ENCODE measurements at regions not wholly inside any gene's neighbourhood (a gene's known extent, or its start where the extent isn't known, plus 50 kb on each side); places are given as distances from the start of the nearest gene placed in this dataset.
"Not testable (repeated sequence)": the region's sequence is repeated elsewhere in the genome, so short reads cannot be mapped to it uniquely, and the experiment has no call there.

GRCh38 chr12:30203981-30204380 is 420.2 kb upstream of the TMTC1 start:
- DNase-seq (ENCODE audit: low spot score): no peak

GRCh38 chr12:30202521-30203254 is 418.9 kb upstream of the TMTC1 start:
- no peak for DNase-seq (ENCODE audit: low spot score)

GRCh38 chr12:30201301-30202160 is 417.8 kb upstream of the TMTC1 start:
- DNase-seq (ENCODE audit: low spot score): no peak

GRCh38 chr12:30200864-30201263 is 417.1 kb upstream of the TMTC1 start:
- no peak for DNase-seq (ENCODE audit: low spot score)

GRCh38 chr12:30197392-30198057 is 413.8 kb upstream of the TMTC1 start:
- DNase-seq (ENCODE audit: low spot score): no peak

- DNase-seq (ENCODE audit: low spot score): no peak
Measured at GRCh38 chr12:30191696-30192455, 408.1 kb upstream of the TMTC1 start.

GRCh38 chr12:30188602-30189326 is 405.0 kb upstream of the TMTC1 start:
- no peak for DNase-seq (ENCODE audit: low spot score)

GRCh38 chr12:30187426-30187825 is 403.7 kb upstream of the TMTC1 start:
- no peak for DNase-seq (ENCODE audit: low spot score)

GRCh38 chr12:30181334-30181733 is 397.6 kb upstream of the TMTC1 start:
- DNase-seq (ENCODE audit: low spot score): no peak

GRCh38 chr12:30180602-30181001 is 396.9 kb upstream of the TMTC1 start:
- DNase-seq (ENCODE audit: low spot score): no peak

GRCh38 chr12:30178916-30179315 is 395.2 kb upstream of the TMTC1 start:
- DNase-seq (ENCODE audit: low spot score): no peak

- DNase-seq (ENCODE audit: low spot score): no peak
Measured at GRCh38 chr12:30169839-30170591, 386.3 kb upstream of the TMTC1 start.

- DNase-seq (ENCODE audit: low spot score): no peak
Measured at GRCh38 chr12:30166006-30166795, 382.5 kb upstream of the TMTC1 start.

GRCh38 chr12:30164382-30165318 is 380.9 kb upstream of the TMTC1 start:
- no peak for DNase-seq (ENCODE audit: low spot score)

GRCh38 chr12:30156833-30157232 is 373.1 kb upstream of the TMTC1 start:
- DNase-seq (ENCODE audit: low spot score): not testable (repeated sequence)

GRCh38 chr12:30155001-30155730 is 371.4 kb upstream of the TMTC1 start:
- DNase-seq (ENCODE audit: low spot score): no peak

GRCh38 chr12:30153981-30154380 is 370.2 kb upstream of the TMTC1 start:
- DNase-seq (ENCODE audit: low spot score): no peak

- no peak for DNase-seq (ENCODE audit: low spot score)
Measured at GRCh38 chr12:30152705-30153104, 369.0 kb upstream of the TMTC1 start.

Measured in AG20443 (cell line).